Endothelial cell of umbilical vein (primary cell): ENCODE measurements at regions not wholly inside any gene's neighbourhood (a gene's known extent, or its start where the extent isn't known, plus 50 kb on each side); places are given as distances from the start of the nearest gene placed in this dataset.

Source experiments
- BruUV-seq: library from RNA; stranded (reverse); fragments of 400-500 nt; replicated peaks from 2 replicates; lab custom pipeline; 2021; lab: Mats Ljungman, UMichigan
- CTCF ChIA-PET: fragments of 300-600, 350-600 bp; sonication (Branson Sonifier 250); formaldehyde crosslinking; loops from one replicate; lab custom pipeline; 2021; ENCODE audit warnings: antibody characterized with exemption, inconsistent platforms; lab: Charles Lee
- POLR2A ChIA-PET: fragments of 300-600, 350-600 bp; sonication (Branson Sonifier 250); formaldehyde crosslinking; loops from one replicate; lab custom pipeline; 2021; ENCODE audit warnings: antibody characterized with exemption, inconsistent platforms; lab: Charles Lee
- DNase-seq: peaks from one replicate; pipeline ENCODE4 v3.0.0-alpha.2; 2011; ENCODE audit warnings: low read depth, low spot score
- FAIRE-seq: peaks from 2 replicates; lab custom pipeline; 2011; peaks lifted over from hg19 to GRCh38; lab: Jason Lieb, UNC
- H2AFZ ChIP-seq: 2 replicates; pipeline ENCODE4 v1.6.0; 2012; ENCODE audit warnings: low read depth, low read length, control low read depth, inconsistent platforms
- H3K27ac ChIP-seq: 2 replicates; pipeline ENCODE4 v1.5.1; 2011; ENCODE audit warnings: low read depth, mild to moderate bottlenecking, control low read depth, low read length, moderate library complexity; ENCODE audit not compliant: insufficient read depth
- H3K27me3 ChIP-seq, 2 experiments: 2 replicates each; pipeline versions ENCODE4 v1.6.0 to v1.6.1; 2011; ENCODE audit warnings: low read length in 2 of 2, mixed read lengths in 1 of 2; ENCODE audit not compliant: control insufficient read depth in 2 of 2, insufficient read depth in 2 of 2
- H3K36me3 ChIP-seq, 2 experiments: 2 replicates in 1 of 2; 3 replicates in 1 of 2; pipeline ENCODE4 v1.5.1; 2011; ENCODE audit warnings: low read length in 2 of 2, mild to moderate bottlenecking in 1 of 2, moderate library complexity in 1 of 2; ENCODE audit not compliant: control insufficient read depth in 2 of 2, insufficient read depth in 2 of 2; ENCODE audit errors: extremely low read depth in 1 of 2
- H3K4me1 ChIP-seq: 3 replicates; pipeline ENCODE4 v1.5.1; 2011; ENCODE audit warnings: mild to moderate bottlenecking, low read length; ENCODE audit not compliant: control insufficient read depth, insufficient read depth; ENCODE audit errors: extremely low read depth
- H3K4me2 ChIP-seq: 2 replicates; pipeline ENCODE4 v1.6.1; 2011; ENCODE audit warnings: low read length, control low read depth, mixed read lengths; ENCODE audit not compliant: insufficient read depth
- H3K4me3 ChIP-seq, 3 experiments: fragments of 200-600 bp in 1 of 3; sonication (generic), shearing (Covaris generic) in 1 of 3; replicated peaks in 1 of 3; 2 replicates each; pipeline ENCODE4 v1.5.1; 2011 to 2016; ENCODE audit warnings: control low read depth in 3 of 3, low read length in 3 of 3, mild to moderate bottlenecking in 2 of 3, inconsistent platforms in 1 of 3, low read depth in 1 of 3, moderate library complexity in 1 of 3; ENCODE audit not compliant: insufficient read depth in 1 of 3
- H3K79me2 ChIP-seq: 2 replicates; pipeline ENCODE4 v1.6.0; 2012; ENCODE audit warnings: low read length, inconsistent platforms; ENCODE audit not compliant: control insufficient read depth, insufficient read depth
- H3K9ac ChIP-seq: replicated peaks from 2 replicates; pipeline ENCODE3; 2011; ENCODE audit warnings: low read length, control low read depth; ENCODE audit not compliant: insufficient read depth; ENCODE audit errors: extremely low read depth
- H3K9me1 ChIP-seq: replicated peaks from 3 replicates; pipeline ENCODE4 v1.6.0; 2011; ENCODE audit warnings: mild to moderate bottlenecking, low read length; ENCODE audit not compliant: control insufficient read depth, insufficient read depth; ENCODE audit errors: extremely low read depth
- H3K9me3 ChIP-seq: replicated peaks from 2 replicates; pipeline ENCODE4 v1.5.1; 2012; ENCODE audit warnings: low read length, inconsistent platforms; ENCODE audit not compliant: control insufficient read depth, insufficient read depth
- H4K20me1 ChIP-seq: replicated peaks from 2 replicates; pipeline ENCODE3; 2011; ENCODE audit warnings: mild to moderate bottlenecking, low read length; ENCODE audit not compliant: control insufficient read depth, insufficient read depth; ENCODE audit errors: extremely low read depth
- CTCF ChIP-seq, 2 donors: IDR thresholded peaks; 1 replicate in 1 of 2; 2 replicates in 1 of 2; pipeline ENCODE4 v1.5.1; 2011; ENCODE audit warnings: low read length in 2 of 2, mild to moderate bottlenecking in 2 of 2, moderate library complexity in 2 of 2, control low read depth in 1 of 2, inconsistent platforms in 1 of 2, low read depth in 1 of 2; ENCODE audit not compliant: insufficient read depth in 1 of 2; ENCODE audit errors: extremely low read depth in 1 of 2
- EZH2 ChIP-seq: IDR thresholded peaks from 2 replicates; pipeline ENCODE4 v1.6.1; 2012; ENCODE audit warnings: borderline replicate concordance, low read depth, mild to moderate bottlenecking, moderate library complexity, low read length, inconsistent platforms; ENCODE audit not compliant: severe bottlenecking
- FOS ChIP-seq: IDR thresholded peaks from 2 replicates; pipeline ENCODE4 v1.6.1; 2011; ENCODE audit warnings: mild to moderate bottlenecking, low read length, moderate library complexity, borderline replicate concordance; ENCODE audit not compliant: insufficient read depth
- GATA2 ChIP-seq: IDR thresholded peaks from 2 replicates; pipeline ENCODE4 v1.7.0; 2011; ENCODE audit warnings: low read depth, mild to moderate bottlenecking, moderate library complexity, mixed read lengths, low read length; ENCODE audit not compliant: insufficient read length, insufficient read depth
- JUN ChIP-seq: IDR thresholded peaks from 2 replicates; pipeline ENCODE4 v1.6.1; 2011; ENCODE audit warnings: borderline replicate concordance, low read depth; ENCODE audit not compliant: insufficient read length, insufficient read depth
- MAX ChIP-seq: IDR thresholded peaks from 2 replicates; pipeline ENCODE4 v1.6.1; 2011; ENCODE audit not compliant: insufficient read depth, insufficient read length
- MYC ChIP-seq: IDR thresholded peaks from one replicate; pipeline ENCODE4 v1.6.1; 2011; ENCODE audit warnings: mild to moderate bottlenecking, low read depth, low read length
- POLR2A ChIP-seq: IDR thresholded peaks from 2 replicates; pipeline ENCODE4 v1.6.1; 2012; ENCODE audit warnings: low read depth, mild to moderate bottlenecking, control low read depth, low read length
- POLR2AphosphoS5 ChIP-seq: IDR thresholded peaks from 2 replicates; pipeline ENCODE4 v1.6.1; 2012; ENCODE audit warnings: low read depth, mild to moderate bottlenecking, control low read depth, low read length, moderate library complexity; ENCODE audit not compliant: insufficient read depth
- dilution Hi-C: fragments of 300-500 bp; cut with MboI; formaldehyde crosslinking; loops from one replicate; pipeline ENCODE4 v1.15.0; 2019; ENCODE audit warnings: low sequenced_read_pairs; ENCODE audit not compliant: extremely low pct_ligation_motif_present
- intact Hi-C: fragments of 100-400 bp; cut with micrococcal nuclease; formaldehyde crosslinking; loops from one replicate; pipeline ENCODE4 v1.10.0; 2022

GRCh38 chr6:168387426-168387825, 53.6 kb upstream of the SMOC2 start:
- TF ChIP-seq FOS: no peak
- TF ChIP-seq GATA2: no peak
- TF ChIP-seq POLR2AphosphoS5: no peak
- TF ChIP-seq JUN: no peak
- TF ChIP-seq POLR2A: no peak
- no peak for TF ChIP-seq EZH2
- TF ChIP-seq MYC: no peak
- no peak for TF ChIP-seq CTCF (IDR thresholded peaks at IDR 0.05; ENCODE audit: extremely low read depth in 1 of 2, insufficient read depth in 1 of 2, low read depth in 1 of 2, low read length in 2 of 2)
- TF ChIP-seq MAX: no peak
- FAIRE-seq: no peak
- Histone ChIP-seq H2AFZ (no peak overlapping the region), H3K9ac (no peak overlapping the region), H3K4me1 (no peaks in the 10 kb centered on the region), H3K9me1 (no peaks in the 10 kb centered on the region), H3K36me3 (no peaks in the 10 kb centered on the region), H4K20me1 (no peaks in the 10 kb centered on the region), H3K4me2 (no peak overlapping the region), H3K27me3 (no peaks in the 10 kb centered on the region), H3K4me3 (no peak overlapping the region), H3K9me3 (no peaks in the 10 kb centered on the region), H3K79me2 (no peaks in the 10 kb centered on the region), H3K27ac (no peak overlapping the region)
- intact Hi-C loops: no loop called here
- no peak for DNase-seq
- ChIA-PET CTCF (no interaction called here), POLR2A (no interaction called here)
- dilution Hi-C loops: no loop called here
- BruUV-seq: no TSS peak
